COLO668 (cell line): ENCODE measurements at regions not wholly inside any gene's neighbourhood (a gene's known extent, or its start where the extent isn't known, plus 50 kb on each side); places are given as distances from the start of the nearest gene placed in this dataset.

Experiments
- DNase-seq: peaks from one replicate; lab custom pipeline; 2025; ENCODE audit not compliant: unreplicated experiment; lab: John Stamatoyannopoulos, UW

- DNase-seq: no peak
These were observed 317.6 kb upstream of the TSHZ2 start for GRCh38 chr20:52654567-52654966.

GRCh38 chr20:52652271-52652670 lies 319.9 kb upstream of the TSHZ2 start:
- no peak for DNase-seq

- peak; percentile 68 for DNase-seq
These were observed 322.4 kb upstream of the TSHZ2 start for GRCh38 chr20:52649727-52650126.

- no peak for DNase-seq
These were observed 326.3 kb upstream of the TSHZ2 start for GRCh38 chr20:52645822-52646221.

GRCh38 chr20:52643034-52643433 lies 329.1 kb upstream of the TSHZ2 start:
- DNase-seq: no peak

GRCh38 chr20:52637201-52637600 lies 335.0 kb upstream of the TSHZ2 start:
- DNase-seq: no peak

- no peak for DNase-seq
These were observed 340.7 kb upstream of the TSHZ2 start for GRCh38 chr20:52631469-52631868.

GRCh38 chr20:52630138-52630537 lies 342.0 kb upstream of the TSHZ2 start:
- no peak for DNase-seq

- DNase-seq: no peak
These were observed 347.9 kb upstream of the TSHZ2 start for GRCh38 chr20:52624281-52624680.

- DNase-seq: no peak
These were observed 350.1 kb upstream of the TSHZ2 start for GRCh38 chr20:52622081-52622480.

- DNase-seq: no peak
These were observed 350.8 kb upstream of the TSHZ2 start for GRCh38 chr20:52621401-52621800.

- no peak for DNase-seq
These were observed 352.5 kb upstream of the TSHZ2 start for GRCh38 chr20:52619671-52620070.

- DNase-seq: no peak
These were observed 353.1 kb upstream of the TSHZ2 start for GRCh38 chr20:52619101-52619500.

- no peak for DNase-seq
These were observed 355.5 kb upstream of the TSHZ2 start for GRCh38 chr20:52616629-52617028.

GRCh38 chr20:52614051-52614863 lies 357.9 kb upstream of the TSHZ2 start:
- DNase-seq: no peak

- DNase-seq: no peak
These were observed 360.0 kb upstream of the TSHZ2 start for GRCh38 chr20:52612046-52612632.

GRCh38 chr20:52610749-52611148 lies 361.4 kb upstream of the TSHZ2 start:
- no peak for DNase-seq

- no peak for DNase-seq
These were observed 370.7 kb upstream of the TSHZ2 start for GRCh38 chr20:52601295-52601971.

- no peak for DNase-seq
These were observed 375.9 kb upstream of the TSHZ2 start for GRCh38 chr20:52596256-52596655.

- DNase-seq: no peak
These were observed 376.6 kb upstream of the TSHZ2 start for GRCh38 chr20:52595518-52595917.

- DNase-seq: no peak
These were observed 378.5 kb upstream of the TSHZ2 start for GRCh38 chr20:52593654-52594053.

GRCh38 chr20:52592567-52592966 lies 379.6 kb upstream of the TSHZ2 start:
- no peak for DNase-seq
